Skeletal muscle satellite cell (primary cell): ENCODE measurements at regions not wholly inside any gene's neighbourhood (a gene's known extent, or its start where the extent isn't known, plus 50 kb on each side); places are given as distances from the start of the nearest gene placed in this dataset. TPM values are rescaled to one million over a fixed set of nuclear protein-coding genes. Genes with fewer than 3 reads are reported as not detected.
"Not testable (repeated sequence)": the region's sequence is repeated elsewhere in the genome, so short reads cannot be mapped to it uniquely, and the experiment has no call there.

Experiments
- H3K27me3 ChIP-seq: 2 replicates; pipeline ENCODE4 v1.7.0; 2013; ENCODE audit warnings: low read length; ENCODE audit not compliant: control insufficient read depth, insufficient read depth
- H3K36me3 ChIP-seq: 2 replicates; pipeline ENCODE4 v1.7.0; 2013; ENCODE audit warnings: mild to moderate bottlenecking, control low read depth, low read length; ENCODE audit not compliant: insufficient read depth
- H3K4me1 ChIP-seq: 2 replicates; pipeline ENCODE4 v1.7.0; 2013; ENCODE audit warnings: low read length; ENCODE audit not compliant: control insufficient read depth, insufficient read depth
- H3K4me2 ChIP-seq: 2 replicates; pipeline ENCODE4 v1.7.0; 2013; ENCODE audit warnings: mild to moderate bottlenecking, low read length
- H3K4me3 ChIP-seq: 2 replicates; pipeline ENCODE4 v1.7.0; 2013; ENCODE audit warnings: low read length
- H3K9ac ChIP-seq: 2 replicates; pipeline ENCODE4 v1.7.0; 2013; ENCODE audit warnings: mild to moderate bottlenecking, low read depth, low read length, moderate library complexity
- H3K9me3 ChIP-seq: replicated peaks from 2 replicates; pipeline ENCODE4 v1.7.0; 2013; ENCODE audit warnings: mild to moderate bottlenecking, control low read depth, low read length
- small RNA-seq: library from RNA; depleted of rRNA; stranded (forward); fragments of <200 nt; gene quantifications from one replicate; pipeline ENCODE3, GENCODE V24; 2012

- peaks cover 5% of the 10 kb centered on the region for H3K9me3 ChIP-seq
- no peak overlapping the region for H3K4me2 ChIP-seq
- no peak overlapping the region for H3K9ac ChIP-seq
- no peak overlapping the region for H3K4me3 ChIP-seq
- H3K4me1 ChIP-seq: no peaks in the 10 kb centered on the region
- no peaks in the 10 kb centered on the region for H3K36me3 ChIP-seq
- no peaks in the 10 kb centered on the region for H3K27me3 ChIP-seq
These were observed 91.5 kb upstream of the CDH9 start for GRCh38 chr5:27129926-27130325.

GRCh38 chr5:27125856-27126255 is 87.5 kb upstream of the CDH9 start:
- no peak overlapping the region for H3K4me3 ChIP-seq

GRCh38 chr5:27124590-27124989 is 86.2 kb upstream of the CDH9 start:
- Histone ChIP-seq H3K9me3 (peaks cover 3% of the 10 kb centered on the region), H3K4me3 (no peak overlapping the region), H3K4me2 (no peak overlapping the region), H3K4me1 (no peaks in the 10 kb centered on the region), H3K36me3 (no peaks in the 10 kb centered on the region), H3K9ac (no peak overlapping the region), H3K27me3 (no peaks in the 10 kb centered on the region)

More at GRCh38 chr5:27125856-27126255, 87.5 kb upstream of the CDH9 start:
- no peaks in the 10 kb centered on the region for H3K4me1 ChIP-seq
- no peak overlapping the region for H3K9ac ChIP-seq
- no peaks in the 10 kb centered on the region for H3K27me3 ChIP-seq
- H3K36me3 ChIP-seq: no peaks in the 10 kb centered on the region
- peaks cover 3% of the 10 kb centered on the region for H3K9me3 ChIP-seq
- no peak overlapping the region for H3K4me2 ChIP-seq

GRCh38 chr5:27119736-27120321 is 81.4 kb upstream of the CDH9 start:
- not testable (repeated sequence) for H3K9ac ChIP-seq, H3K36me3 ChIP-seq, H3K4me3 ChIP-seq, H3K27me3 ChIP-seq, H3K4me1 ChIP-seq, H3K9me3 ChIP-seq, H3K4me2 ChIP-seq

GRCh38 chr5:27103486-27103885 is 65.1 kb upstream of the CDH9 start:
- no peak overlapping the region for H3K4me3 ChIP-seq
- H3K4me2 ChIP-seq: no peak overlapping the region
- no peaks in the 10 kb centered on the region for H3K9me3 ChIP-seq
- no peaks in the 10 kb centered on the region for H3K27me3 ChIP-seq
- no peaks in the 10 kb centered on the region for H3K4me1 ChIP-seq
- H3K36me3 ChIP-seq: no peaks in the 10 kb centered on the region
- H3K9ac ChIP-seq: no peak overlapping the region

- not testable (repeated sequence) for H3K27me3 ChIP-seq, H3K4me3 ChIP-seq, H3K4me1 ChIP-seq, H3K9me3 ChIP-seq, H3K9ac ChIP-seq, H3K4me2 ChIP-seq, H3K36me3 ChIP-seq
These were observed 57.4 kb upstream of the CDH9 start for GRCh38 chr5:27095761-27096160.

- H3K4me2 ChIP-seq: no peak overlapping the region
- no peaks in the 10 kb centered on the region for H3K4me1 ChIP-seq
- no peak overlapping the region for H3K9ac ChIP-seq
- no peaks in the 10 kb centered on the region for H3K36me3 ChIP-seq
- no peaks in the 10 kb centered on the region for H3K27me3 ChIP-seq
- H3K4me3 ChIP-seq: no peak overlapping the region
- peaks cover 2% of the 10 kb centered on the region for H3K9me3 ChIP-seq
These were observed 54.9 kb upstream of the CDH9 start for GRCh38 chr5:27093279-27093678.

- Histone ChIP-seq H3K4me1 (no peaks in the 10 kb centered on the region), H3K4me3 (no peak overlapping the region), H3K4me2 (no peak overlapping the region), H3K9me3 (peaks cover 2% of the 10 kb centered on the region), H3K36me3 (no peaks in the 10 kb centered on the region), H3K27me3 (no peaks in the 10 kb centered on the region), H3K9ac (no peak overlapping the region)
These were observed 53.5 kb upstream of the CDH9 start for GRCh38 chr5:27091858-27092257.

- not testable (repeated sequence) for H3K4me1 ChIP-seq, H3K4me3 ChIP-seq, H3K36me3 ChIP-seq, H3K27me3 ChIP-seq, H3K9me3 ChIP-seq, H3K4me2 ChIP-seq, H3K9ac ChIP-seq
These were observed 50.4 kb upstream of the CDH9 start for GRCh38 chr5:27088822-27089221.

Small RNAs in the stretch of these regions (small RNA-seq; reads per million reads assigned to genes)
- gene AC010385.1 (not detected), gene AC010385.3 (not detected), gene AC026421.1 (not detected), gene AC114300.1 (not detected), gene LSP1P3 (not detected), gene RF00425 (not detected), gene RNU6-738P (3.1 reads per million, percentile 77 among the genes with 10 or more reads in this experiment), gene RNU6-909P (not detected), gene UBL5P1 (not detected)
